H9 (cell line): ENCODE measurements at regions not wholly inside any gene's neighbourhood (a gene's known extent, or its start where the extent isn't known, plus 50 kb on each side); places are given as distances from the start of the nearest gene placed in this dataset.

Experiments
- DNase-seq: peaks from one replicate; pipeline ENCODE4 v3.0.0-alpha.2; 2017
- H2AFZ ChIP-seq: one replicate; pipeline ENCODE4 v1.6.1; 2013; ENCODE audit warnings: mild to moderate bottlenecking, low read length, control low read depth, moderate library complexity
- H2AK5ac ChIP-seq: 2 replicates; pipeline ENCODE4 v1.6.1; 2013; ENCODE audit warnings: low read length, control low read depth, mixed read lengths; ENCODE audit not compliant: insufficient read length
- H2BK120ac ChIP-seq: one replicate; pipeline ENCODE4 v1.6.1; 2013; ENCODE audit warnings: low read depth, mild to moderate bottlenecking, low read length, control low read depth, inconsistent platforms; ENCODE audit not compliant: poor library complexity, severe bottlenecking
- H2BK12ac ChIP-seq: 2 replicates; pipeline ENCODE4 v1.6.1; 2013; ENCODE audit warnings: low read length, control low read depth, mixed read lengths, low read depth; ENCODE audit not compliant: insufficient read length
- H2BK15ac ChIP-seq: 2 replicates; pipeline ENCODE4 v1.6.1; 2013; ENCODE audit warnings: low read depth, low read length, control low read depth
- H2BK20ac ChIP-seq: one replicate; pipeline ENCODE4 v1.6.1; 2013; ENCODE audit warnings: low read depth, mild to moderate bottlenecking, low read length, control low read depth, inconsistent platforms; ENCODE audit not compliant: poor library complexity, severe bottlenecking
- H2BK5ac ChIP-seq: 2 replicates; pipeline ENCODE4 v1.6.1; 2013; ENCODE audit warnings: low read length, control low read depth, mixed read lengths; ENCODE audit not compliant: insufficient read length
- H3K14ac ChIP-seq: 2 replicates; pipeline ENCODE4 v1.6.1; 2013; ENCODE audit warnings: low read length, control low read depth; ENCODE audit not compliant: insufficient read depth
- H3K18ac ChIP-seq: 2 replicates; pipeline ENCODE4 v1.6.1; 2013; ENCODE audit warnings: low read depth, mild to moderate bottlenecking, mixed read lengths, low read length, control low read depth; ENCODE audit not compliant: insufficient read length
- H3K23ac ChIP-seq: 2 replicates; pipeline ENCODE4 v1.6.1; 2013; ENCODE audit warnings: low read length, control low read depth, mixed read lengths, low read depth; ENCODE audit not compliant: insufficient read length
- H3K23me2 ChIP-seq: 2 replicates; pipeline ENCODE4 v1.6.1; 2013; ENCODE audit warnings: low read depth, mild to moderate bottlenecking, mixed read lengths, low read length, control low read depth; ENCODE audit not compliant: insufficient read length, poor library complexity, severe bottlenecking
- H3K27ac ChIP-seq: 2 replicates; pipeline ENCODE4 v1.5.1; 2013; ENCODE audit warnings: low read length, control low read depth, mixed read lengths, low read depth; ENCODE audit not compliant: insufficient read length
- H3K27me3 ChIP-seq: 2 replicates; pipeline ENCODE4 v1.6.1; 2013; ENCODE audit warnings: low read length, control low read depth, inconsistent platforms; ENCODE audit not compliant: insufficient read depth
- H3K4ac ChIP-seq: 2 replicates; pipeline ENCODE4 v1.6.1; 2013; ENCODE audit warnings: low read depth, mild to moderate bottlenecking, control low read depth, inconsistent platforms, low read length, moderate library complexity
- H3K4me1 ChIP-seq: 2 replicates; pipeline ENCODE4 v1.6.1; 2013; ENCODE audit warnings: low read length, control low read depth, inconsistent platforms; ENCODE audit not compliant: insufficient read depth
- H3K4me2 ChIP-seq: 2 replicates; pipeline ENCODE4 v1.6.1; 2013; ENCODE audit warnings: low read length, control low read depth, mixed read lengths; ENCODE audit not compliant: insufficient read length, insufficient read depth
- H3K56ac ChIP-seq: 2 replicates; pipeline ENCODE4 v1.6.1; 2013; ENCODE audit warnings: low read depth, mild to moderate bottlenecking, mixed read lengths, low read length, control low read depth; ENCODE audit not compliant: insufficient read length
- H3K79me1 ChIP-seq: 2 replicates; pipeline ENCODE4 v1.6.1; 2013; ENCODE audit warnings: low read depth, mild to moderate bottlenecking, moderate library complexity, low read length, control low read depth, inconsistent platforms; ENCODE audit not compliant: insufficient read depth, poor library complexity, severe bottlenecking
- H3K79me2 ChIP-seq: 2 replicates; pipeline ENCODE4 v1.6.1; 2013; ENCODE audit warnings: low read length, control low read depth, inconsistent platforms; ENCODE audit not compliant: insufficient read depth
- H3K9ac ChIP-seq: 2 replicates; pipeline ENCODE4 v1.6.1; 2013; ENCODE audit warnings: low read length, control low read depth, mixed read lengths; ENCODE audit not compliant: insufficient read length; ENCODE audit errors: extremely low read depth
- H3K9me3 ChIP-seq: one replicate; pipeline ENCODE4 v1.6.1; 2013; ENCODE audit warnings: low read depth, low read length, inconsistent platforms; ENCODE audit not compliant: control insufficient read depth
- H3T11ph ChIP-seq: one replicate; pipeline ENCODE4 v1.6.1; 2013; ENCODE audit warnings: mild to moderate bottlenecking, low read length, control low read depth, inconsistent platforms
- H4K20me1 ChIP-seq: one replicate; pipeline ENCODE4 v1.6.1; 2013; ENCODE audit not compliant: control insufficient read depth, insufficient read length, insufficient read depth
- H4K5ac ChIP-seq: 2 replicates; pipeline ENCODE4 v1.6.1; 2013; ENCODE audit warnings: low read depth, mild to moderate bottlenecking, mixed read lengths, low read length, control low read depth; ENCODE audit not compliant: insufficient read length
- H4K8ac ChIP-seq: replicated peaks from 2 replicates; pipeline ENCODE4 v1.6.1; 2013; ENCODE audit warnings: low read length, control low read depth, mixed read lengths, low read depth; ENCODE audit not compliant: insufficient read length
- H4K91ac ChIP-seq: 2 replicates; pipeline ENCODE4 v1.6.1; 2013; ENCODE audit warnings: low read depth, mild to moderate bottlenecking, moderate library complexity, mixed read lengths, low read length, control low read depth; ENCODE audit not compliant: insufficient read length
- H3K27ac Mint-ChIP-seq, 3 experiments: 2 replicates in 2 of 3; 3 replicates in 1 of 3; pipeline ENCODE4 v1.8.0; 2020 to 2021; ENCODE audit warnings: mixed read lengths in 3 of 3, mild to moderate bottlenecking in 1 of 3, moderate library complexity in 1 of 3
- H3K27me3 Mint-ChIP-seq: 2 replicates; pipeline ENCODE4 v1.8.0; 2021; ENCODE audit warnings: low read depth, mild to moderate bottlenecking, moderate library complexity, mixed read lengths
- H3K36me3 Mint-ChIP-seq, 3 experiments: 2 replicates in 2 of 3; 3 replicates in 1 of 3; pipeline ENCODE4 v1.8.0; 2020 to 2021; ENCODE audit warnings: low read depth in 3 of 3, mixed read lengths in 3 of 3; ENCODE audit not compliant: insufficient read depth in 1 of 3
- H3K4me1 Mint-ChIP-seq, 2 experiments: 2 replicates each; pipeline ENCODE4 v1.8.0; 2020; ENCODE audit warnings: mixed read lengths in 2 of 2
- H3K4me3 Mint-ChIP-seq, 2 experiments: 2 replicates in 1 of 2; 3 replicates in 1 of 2; pipeline ENCODE4 v1.8.0; 2020 to 2021; ENCODE audit warnings: mild to moderate bottlenecking in 2 of 2, mixed read lengths in 2 of 2, moderate library complexity in 1 of 2
- H3K9me3 Mint-ChIP-seq, 2 experiments: 2 replicates in 1 of 2; 3 replicates in 1 of 2; pipeline ENCODE4 v1.8.0; 2020; ENCODE audit warnings: mild to moderate bottlenecking in 2 of 2, mixed read lengths in 2 of 2, moderate library complexity in 1 of 2
- CTCF ChIP-seq: fragments of 200-600 bp; sonication (generic); conservative IDR thresholded peaks from 3 replicates; pipeline ENCODE4 v1.8.0; 2021; ENCODE audit warnings: antibody characterized with exemption, mild to moderate bottlenecking
- WGBS: extraction: QIAGEN DNeasy Blood & Tissue Kit; methylation state at CpG from one replicate; pipeline ENCODE4 v1.1.7; 2013; ENCODE audit warnings: missing lambda C conversion rate, low lambda C conversion rate, mixed read lengths; ENCODE audit not compliant: insufficient read length; ENCODE audit errors: extremely low coverage; 5-methylcytosine and 5-hydroxymethylcytosine counted together

DNA sequence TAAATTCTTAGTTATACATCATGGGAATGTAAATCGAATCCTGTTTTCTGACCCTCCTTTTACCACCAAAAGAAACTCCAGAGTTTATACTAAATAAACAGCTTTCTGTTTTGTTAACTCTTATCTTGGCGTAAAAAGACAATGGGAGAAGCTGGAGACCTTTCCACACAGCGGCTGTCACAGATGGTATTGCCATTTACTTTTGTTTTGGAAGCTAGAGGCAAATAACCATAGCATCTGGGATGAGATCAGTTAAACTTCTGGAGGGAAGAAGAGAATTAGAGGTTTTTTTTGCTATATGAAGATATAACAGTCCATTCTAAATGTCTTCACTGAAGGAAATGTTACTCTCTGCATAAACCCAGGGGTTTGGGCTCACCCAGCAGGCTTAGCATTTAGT lies 258.9 kb downstream of the REEP3 start:
- H3K56ac ChIP-seq: no peak overlapping the region
- H3K9me3 ChIP-seq: no peaks in the 10 kb centered on the region
- H3K27ac ChIP-seq: no peak overlapping the region
- no peak overlapping the region for H4K5ac ChIP-seq
- no peak overlapping the region for H3K9ac ChIP-seq
- Mint-ChIP-seq H3K27ac (no peak overlapping the region), H3K9me3 (peaks cover 5% of the 10 kb centered on the region in 2 experiments), H3K36me3 (peaks cover 0 to 5% (median 3%) of the 10 kb centered on the region in 3 experiments; a peak in 3 of 7 replicates), H3K4me3 (no peak overlapping the region), H3K4me1 (peaks cover 4 to 7% of the 10 kb centered on the region in 2 experiments), H3K27me3 (peaks cover 2% of the 10 kb centered on the region; the same call in 1 of the 2 replicates)
- no peaks in the 10 kb centered on the region for H3K27me3 ChIP-seq
- H2BK12ac ChIP-seq: no peak overlapping the region
- no peak overlapping the region for H3K18ac ChIP-seq
- H4K91ac ChIP-seq: no peak overlapping the region
- H3K4ac ChIP-seq: no peak overlapping the region
- no peak overlapping the region for H2AFZ ChIP-seq
- H3K23me2 ChIP-seq: no peaks in the 10 kb centered on the region
- no peak overlapping the region for H2BK120ac ChIP-seq
- no peak overlapping the region for H2BK20ac ChIP-seq
- no peak overlapping the region for H2AK5ac ChIP-seq
- no peak overlapping the region for H2BK15ac ChIP-seq
- no peak for DNase-seq
- H3K4me1 ChIP-seq: 0 out of 2 replicates have a peak, but pooled peaks cover 2% of the 10 kb centered on the region
- no CpG with 5 or more reads among the region's 3 CpGs for WGBS
- H4K8ac ChIP-seq: no peak overlapping the region
- no peak overlapping the region for H3T11ph ChIP-seq
- no peaks in the 10 kb centered on the region for H3K79me2 ChIP-seq
- H3K14ac ChIP-seq: no peak overlapping the region
- H3K4me2 ChIP-seq: no peak overlapping the region
- no peak overlapping the region for H2BK5ac ChIP-seq
- no peak overlapping the region for H3K23ac ChIP-seq
- TF ChIP-seq CTCF: no peak
- no peaks in the 10 kb centered on the region for H4K20me1 ChIP-seq
- no peaks in the 10 kb centered on the region for H3K79me1 ChIP-seq
